Suprapubic skin (tissue), 4 donors: ENCODE measurements at regions not wholly inside any gene's neighbourhood (a gene's known extent, or its start where the extent isn't known, plus 50 kb on each side); places are given as distances from the start of the nearest gene placed in this dataset.

Source experiments
- EP300 ChIP-seq: sonication (generic); formaldehyde crosslinking; IDR thresholded peaks from one replicate; pipeline ENCODE4 v1.6.1; 2017; ENCODE audit warnings: antibody characterized with exemption
- POLR2A ChIP-seq, 2 donors: fragments of 450-650 bp; IDR thresholded peaks; one replicate each; pipeline ENCODE4 v1.6.1; 2017; ENCODE audit warnings: antibody characterized with exemption in 2 of 2, mild to moderate bottlenecking in 2 of 2, moderate library complexity in 2 of 2
- POLR2AphosphoS5 ChIP-seq, 3 donors: sonication (generic); formaldehyde crosslinking; IDR thresholded peaks; one replicate each; pipeline ENCODE4 v1.6.1; 2017; ENCODE audit warnings: antibody characterized with exemption in 3 of 3
- TF ChIP-seq, protein P1 (sequence below), 2 donors: fragments of 200-600 bp in 1 of 2; fragments of 450-650 bp in 1 of 2; sonication (generic) in 1 of 2; IDR thresholded peaks; one replicate each; pipeline ENCODE4 v1.5.1; 2016 to 2019; ENCODE audit warnings: antibody characterized with exemption in 2 of 2, mild to moderate bottlenecking in 1 of 2, moderate library complexity in 1 of 2

- no peak for TF ChIP-seq POLR2A (IDR thresholded peaks at IDR 0.05)
- TF ChIP-seq EP300, result no peak
- TF ChIP-seq, protein P1, sequence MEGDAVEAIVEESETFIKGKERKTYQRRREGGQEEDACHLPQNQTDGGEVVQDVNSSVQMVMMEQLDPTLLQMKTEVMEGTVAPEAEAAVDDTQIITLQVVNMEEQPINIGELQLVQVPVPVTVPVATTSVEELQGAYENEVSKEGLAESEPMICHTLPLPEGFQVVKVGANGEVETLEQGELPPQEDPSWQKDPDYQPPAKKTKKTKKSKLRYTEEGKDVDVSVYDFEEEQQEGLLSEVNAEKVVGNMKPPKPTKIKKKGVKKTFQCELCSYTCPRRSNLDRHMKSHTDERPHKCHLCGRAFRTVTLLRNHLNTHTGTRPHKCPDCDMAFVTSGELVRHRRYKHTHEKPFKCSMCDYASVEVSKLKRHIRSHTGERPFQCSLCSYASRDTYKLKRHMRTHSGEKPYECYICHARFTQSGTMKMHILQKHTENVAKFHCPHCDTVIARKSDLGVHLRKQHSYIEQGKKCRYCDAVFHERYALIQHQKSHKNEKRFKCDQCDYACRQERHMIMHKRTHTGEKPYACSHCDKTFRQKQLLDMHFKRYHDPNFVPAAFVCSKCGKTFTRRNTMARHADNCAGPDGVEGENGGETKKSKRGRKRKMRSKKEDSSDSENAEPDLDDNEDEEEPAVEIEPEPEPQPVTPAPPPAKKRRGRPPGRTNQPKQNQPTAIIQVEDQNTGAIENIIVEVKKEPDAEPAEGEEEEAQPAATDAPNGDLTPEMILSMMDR (IDR thresholded peaks at IDR 0.05), result no peak
- TF ChIP-seq POLR2AphosphoS5 (IDR thresholded peaks at IDR 0.05), result no peak
Measured at GRCh38 chr18:42330296-42330695, 375.3 kb downstream of the PIK3C3 start.
